ENCODE measurements at regions not wholly inside any gene's neighbourhood (a gene's known extent, or its start where the extent isn't known, plus 50 kb on each side); places are given as distances from the start of the nearest gene placed in this dataset.

GRCh38 chr7:18154726-18155125 lies 127.1 kb upstream of the PRPS1L1 start:
- TF ChIP-seq POLR2A (IDR thresholded peaks at IDR 0.05): no peak
- TF ChIP-seq, protein P1, sequence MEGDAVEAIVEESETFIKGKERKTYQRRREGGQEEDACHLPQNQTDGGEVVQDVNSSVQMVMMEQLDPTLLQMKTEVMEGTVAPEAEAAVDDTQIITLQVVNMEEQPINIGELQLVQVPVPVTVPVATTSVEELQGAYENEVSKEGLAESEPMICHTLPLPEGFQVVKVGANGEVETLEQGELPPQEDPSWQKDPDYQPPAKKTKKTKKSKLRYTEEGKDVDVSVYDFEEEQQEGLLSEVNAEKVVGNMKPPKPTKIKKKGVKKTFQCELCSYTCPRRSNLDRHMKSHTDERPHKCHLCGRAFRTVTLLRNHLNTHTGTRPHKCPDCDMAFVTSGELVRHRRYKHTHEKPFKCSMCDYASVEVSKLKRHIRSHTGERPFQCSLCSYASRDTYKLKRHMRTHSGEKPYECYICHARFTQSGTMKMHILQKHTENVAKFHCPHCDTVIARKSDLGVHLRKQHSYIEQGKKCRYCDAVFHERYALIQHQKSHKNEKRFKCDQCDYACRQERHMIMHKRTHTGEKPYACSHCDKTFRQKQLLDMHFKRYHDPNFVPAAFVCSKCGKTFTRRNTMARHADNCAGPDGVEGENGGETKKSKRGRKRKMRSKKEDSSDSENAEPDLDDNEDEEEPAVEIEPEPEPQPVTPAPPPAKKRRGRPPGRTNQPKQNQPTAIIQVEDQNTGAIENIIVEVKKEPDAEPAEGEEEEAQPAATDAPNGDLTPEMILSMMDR (IDR thresholded peaks at IDR 0.05): no peak
